ENCODE measurements at regions not wholly inside any gene's neighbourhood (a gene's known extent, or its start where the extent isn't known, plus 50 kb on each side); places are given as distances from the start of the nearest gene placed in this dataset.

DNA sequence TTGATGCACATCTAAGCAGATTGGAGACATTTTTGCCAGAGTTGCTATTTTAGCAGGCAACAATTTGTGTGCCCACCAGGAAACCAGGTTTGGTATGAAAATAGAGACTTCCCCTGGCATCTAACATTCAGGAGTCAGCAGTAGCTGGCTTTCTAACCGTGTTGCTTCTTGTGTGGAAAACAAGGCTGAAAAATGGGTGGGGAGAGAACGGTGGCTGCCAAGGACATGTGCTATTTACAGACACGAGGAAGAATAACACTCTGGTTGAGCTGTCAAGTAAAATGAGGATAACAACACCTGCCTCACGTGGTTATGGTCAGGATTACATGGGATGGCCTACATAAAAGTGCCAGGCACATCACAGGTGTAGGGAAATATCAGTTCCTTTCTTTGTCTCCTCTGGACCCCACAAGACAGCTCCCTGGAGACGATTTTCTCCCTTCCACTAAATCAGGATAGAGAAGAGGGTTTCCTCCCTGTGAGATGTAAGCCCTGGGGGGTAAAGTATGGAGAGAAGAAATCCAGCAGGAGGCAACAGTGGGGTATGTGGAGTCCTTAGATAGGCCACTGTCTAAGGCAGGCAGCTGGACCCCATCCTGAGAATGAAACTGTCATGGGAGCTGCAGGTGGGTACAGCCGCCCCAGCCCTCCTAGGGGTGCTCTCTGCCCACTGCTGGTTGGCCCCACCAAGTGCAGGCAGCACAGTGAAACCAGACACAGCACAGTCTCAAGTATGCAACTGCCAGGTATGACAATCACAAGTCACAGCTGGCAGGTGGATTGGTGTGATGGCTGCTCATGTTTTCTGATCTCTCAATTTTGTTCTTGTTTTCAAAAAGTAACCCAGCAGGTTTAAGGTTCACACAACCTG, 80.3 kb downstream of the TENT5C start:
- Histone ChIP-seq H3K4me3 (replicated peaks in 1 of 3) (no peak overlapping the region), H3K27me3 (no peaks in the 10 kb centered on the region), H3K27ac (no peak overlapping the region), H3K36me3 (no peaks in the 10 kb centered on the region), H3K4me1 (peaks cover 0 to 7% of the 10 kb centered on the region in 2 donors), H3K9me3 (no peaks in the 10 kb centered on the region)
- no peak for DNase-seq
- TF ChIP-seq POLR2A (IDR thresholded peaks at IDR 0.05), result no peak
- TF ChIP-seq, protein P1, sequence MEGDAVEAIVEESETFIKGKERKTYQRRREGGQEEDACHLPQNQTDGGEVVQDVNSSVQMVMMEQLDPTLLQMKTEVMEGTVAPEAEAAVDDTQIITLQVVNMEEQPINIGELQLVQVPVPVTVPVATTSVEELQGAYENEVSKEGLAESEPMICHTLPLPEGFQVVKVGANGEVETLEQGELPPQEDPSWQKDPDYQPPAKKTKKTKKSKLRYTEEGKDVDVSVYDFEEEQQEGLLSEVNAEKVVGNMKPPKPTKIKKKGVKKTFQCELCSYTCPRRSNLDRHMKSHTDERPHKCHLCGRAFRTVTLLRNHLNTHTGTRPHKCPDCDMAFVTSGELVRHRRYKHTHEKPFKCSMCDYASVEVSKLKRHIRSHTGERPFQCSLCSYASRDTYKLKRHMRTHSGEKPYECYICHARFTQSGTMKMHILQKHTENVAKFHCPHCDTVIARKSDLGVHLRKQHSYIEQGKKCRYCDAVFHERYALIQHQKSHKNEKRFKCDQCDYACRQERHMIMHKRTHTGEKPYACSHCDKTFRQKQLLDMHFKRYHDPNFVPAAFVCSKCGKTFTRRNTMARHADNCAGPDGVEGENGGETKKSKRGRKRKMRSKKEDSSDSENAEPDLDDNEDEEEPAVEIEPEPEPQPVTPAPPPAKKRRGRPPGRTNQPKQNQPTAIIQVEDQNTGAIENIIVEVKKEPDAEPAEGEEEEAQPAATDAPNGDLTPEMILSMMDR (IDR thresholded peaks at IDR 0.05), result no peak
- 64 to 80% methylated on average over 6 of the region's 6 CpGs for WGBS, 2 donors
- intact Hi-C loops (cut with DNase I), result no loop called here

DNA sequence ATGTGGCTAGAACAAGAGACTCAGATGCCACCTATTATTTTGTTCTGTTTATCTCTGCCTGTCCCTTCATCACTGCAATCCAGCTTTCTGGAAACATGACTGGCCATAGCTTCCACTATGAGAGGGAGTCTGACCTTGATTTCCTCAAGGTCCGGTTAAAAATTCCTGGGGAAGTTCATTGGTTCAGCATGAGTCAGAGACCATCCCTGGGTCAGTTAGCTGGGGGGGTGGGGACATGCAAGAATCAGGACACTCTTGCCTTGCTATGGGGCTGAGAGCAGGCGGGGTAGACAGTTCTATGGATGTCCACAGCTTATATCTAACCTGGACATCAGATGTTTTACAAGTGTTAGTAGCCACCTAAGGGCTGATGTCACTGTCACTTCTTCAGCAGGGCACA, 81.1 kb downstream of the TENT5C start:
- intact Hi-C loops (cut with DNase I), result no loop called here
- no peaks in the 10 kb centered on the region for H3K27me3 ChIP-seq
- H3K27ac ChIP-seq, result no peak overlapping the region
- DNase-seq, result no peak
- H3K9me3 ChIP-seq, result no peaks in the 10 kb centered on the region
- no peak overlapping the region for H3K4me3 ChIP-seq (replicated peaks in 1 of 3)
- peaks cover 0 to 7% of the 10 kb centered on the region in 2 donors for H3K4me1 ChIP-seq
- 71 to 96% methylated on average over 2 of the region's 2 CpGs for WGBS, 2 donors
- TF ChIP-seq POLR2A (IDR thresholded peaks at IDR 0.05), result no peak
- TF ChIP-seq, protein P1 (IDR thresholded peaks at IDR 0.05), result no peak
- no peaks in the 10 kb centered on the region for H3K36me3 ChIP-seq

DNA sequence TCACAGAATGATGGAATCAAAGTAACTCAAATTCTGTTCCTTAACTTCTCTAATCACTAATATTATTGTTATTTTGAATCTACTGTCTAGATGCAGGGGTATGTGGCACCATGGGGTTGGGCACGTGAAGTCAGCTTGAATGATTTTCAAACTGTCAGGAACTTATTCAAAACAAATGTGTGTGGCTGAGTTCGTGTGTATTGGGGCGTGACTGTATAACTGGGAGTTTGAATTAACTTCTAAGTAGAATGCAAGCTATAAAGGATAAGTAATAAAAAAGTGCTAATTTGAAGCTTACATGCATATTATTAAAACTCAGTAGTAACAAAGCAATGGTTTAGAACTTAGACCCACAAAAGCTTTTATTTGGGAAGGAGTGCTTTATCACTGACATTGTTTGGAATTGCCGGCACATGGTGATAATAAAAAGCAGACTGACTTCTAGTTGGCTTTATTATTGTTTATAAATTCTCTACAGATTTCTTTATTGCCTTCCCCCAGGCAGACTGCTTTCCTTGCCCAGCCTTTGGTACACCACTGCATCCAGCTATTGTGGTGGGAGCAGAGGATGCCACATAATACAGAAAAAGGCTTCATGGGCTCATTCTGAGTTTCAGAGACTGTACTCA, 84.3 kb downstream of the TENT5C start:
- 31 to 38% methylated on average over 4 of the region's 4 CpGs for WGBS, 2 donors
- peak; percentile 35 to 36 for DNase-seq
- H3K4me1 ChIP-seq, result peaks cover 0 to 7% of the 10 kb centered on the region in 2 donors

DNA sequence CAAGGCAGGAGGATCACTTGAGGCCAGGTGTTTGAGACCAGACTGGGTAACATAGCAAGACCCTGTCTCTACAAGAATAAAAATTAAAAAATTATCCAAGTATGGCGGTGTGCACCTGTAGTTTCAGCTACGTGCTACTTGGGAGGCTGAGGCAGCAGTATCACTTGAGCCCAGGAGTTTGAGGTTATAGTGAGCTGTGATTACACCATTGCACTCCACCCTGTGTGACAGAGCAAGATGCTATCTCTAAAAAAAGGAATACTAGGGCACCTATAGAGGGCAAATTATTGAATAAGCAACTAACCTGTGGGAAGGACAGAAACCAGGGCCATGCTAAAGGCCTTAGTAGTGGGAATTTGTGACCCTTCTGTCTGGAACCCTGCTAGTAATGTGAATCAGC, 86.1 kb downstream of the TENT5C start:
- Histone ChIP-seq H3K9me3 (no peaks in the 10 kb centered on the region), H3K4me3 (replicated peaks in 1 of 3) (no peak overlapping the region), H3K4me1 (peaks cover 0 to 16% of the 10 kb centered on the region in 2 donors), H3K27me3 (no peaks in the 10 kb centered on the region), H3K27ac (no peak overlapping the region), H3K36me3 (no peaks in the 10 kb centered on the region)
- 90 to 96% methylated on average over 2 of the region's 2 CpGs for WGBS, 2 donors
- DNase-seq, result no peak
- no peak for TF ChIP-seq POLR2A (IDR thresholded peaks at IDR 0.05)
- TF ChIP-seq, protein P1 (IDR thresholded peaks at IDR 0.05), result no peak
- intact Hi-C loops (cut with DNase I), result no loop called here

More for the DNA sequence above, 84.3 kb downstream of the TENT5C start:
- no peak overlapping the region for H3K4me3 ChIP-seq (replicated peaks in 1 of 3)
- H3K36me3 ChIP-seq, result no peaks in the 10 kb centered on the region
- intact Hi-C loops (cut with DNase I), result no loop called here
- H3K9me3 ChIP-seq, result no peaks in the 10 kb centered on the region
- no peak for TF ChIP-seq POLR2A (IDR thresholded peaks at IDR 0.05)
- TF ChIP-seq, protein P1 (IDR thresholded peaks at IDR 0.05), result no peak
- H3K27me3 ChIP-seq, result no peaks in the 10 kb centered on the region
- H3K27ac ChIP-seq, result no peak overlapping the region

DNA sequence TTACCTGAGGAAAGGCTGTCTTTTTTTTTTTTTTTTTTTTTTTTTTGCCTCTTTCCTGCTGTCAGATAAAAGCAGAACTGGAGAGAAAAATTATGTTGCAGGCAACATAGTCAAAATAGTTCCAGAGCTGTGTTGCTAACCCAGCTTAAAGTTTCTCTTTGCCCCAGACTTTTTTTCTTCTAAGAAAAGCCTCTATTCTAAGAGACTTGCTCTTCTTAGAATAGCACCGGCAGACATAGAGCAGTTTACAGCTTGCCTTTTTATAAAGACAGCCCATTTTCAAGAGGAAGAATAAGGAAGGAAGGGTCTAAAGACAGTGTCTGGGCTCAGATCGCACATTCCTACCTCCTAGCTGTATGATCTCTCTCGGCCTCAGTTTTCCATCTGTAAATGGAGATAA, 88.7 kb downstream of the TENT5C start:
- Histone ChIP-seq H3K36me3 (no peaks in the 10 kb centered on the region), H3K27ac (no peak overlapping the region), H3K4me3 (replicated peaks in 1 of 3) (no peak overlapping the region), H3K27me3 (no peaks in the 10 kb centered on the region), H3K9me3 (no peaks in the 10 kb centered on the region), H3K4me1 (peaks cover 0 to 16% of the 10 kb centered on the region in 2 donors)
- intact Hi-C loops (cut with DNase I), result no loop called here
- DNase-seq, result no peak
- 81 to 86% methylated on average over 3 of the region's 3 CpGs for WGBS, 2 donors
- no peak for TF ChIP-seq POLR2A (IDR thresholded peaks at IDR 0.05)
- TF ChIP-seq, protein P1 (IDR thresholded peaks at IDR 0.05), result no peak

All from thyroid gland (tissue), 4 donors.